ENCODE measurements at regions not wholly inside any gene's neighbourhood (a gene's known extent, or its start where the extent isn't known, plus 50 kb on each side); places are given as distances from the start of the nearest gene placed in this dataset.
A peak's percentile ranks its signal among the peaks of the same experiment; 100 is the strongest.

DNA sequence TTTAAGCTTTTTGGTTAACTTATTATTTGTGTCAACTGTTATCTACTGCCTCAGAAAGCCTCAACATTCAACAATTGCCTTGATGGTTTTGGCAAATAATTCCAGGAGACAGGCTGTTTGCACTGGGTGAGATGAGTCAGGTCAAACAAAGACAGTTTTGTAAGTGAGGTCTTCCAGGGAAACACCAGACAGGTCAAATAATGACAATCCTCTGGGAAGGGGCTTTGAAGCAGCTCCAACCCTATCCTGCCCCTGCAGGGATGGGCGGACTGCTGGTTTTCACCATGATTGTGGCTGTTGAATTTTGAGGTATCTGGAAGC lies 79.4 kb upstream of the PRR23E start (continued):
- peak; percentile 30; the same call in 1 of the 2 replicates for TF ChIP-seq ZNF441 (CRISPR knock-in tag; IDR thresholded peaks at IDR 0.05; ENCODE audit: borderline replicate concordance)
- no peak for TF ChIP-seq SNAPC5 (CRISPR knock-in tag; IDR thresholded peaks at IDR 0.05; ENCODE audit: borderline replicate concordance)
- TF ChIP-seq ETV6 (CRISPR knock-in tag; conservative IDR thresholded peaks at IDR 0.05): no peak
- TF ChIP-seq PAWR (CRISPR knock-in tag; IDR thresholded peaks at IDR 0.05; ENCODE audit: borderline replicate concordance): no peak
- no peak for TF ChIP-seq ZNF484 (CRISPR knock-in tag; IDR thresholded peaks at IDR 0.05; ENCODE audit: borderline replicate concordance, low read depth)
- TF ChIP-seq ARNT (IDR thresholded peaks at IDR 0.05): no peak
- TF ChIP-seq, protein P1, sequence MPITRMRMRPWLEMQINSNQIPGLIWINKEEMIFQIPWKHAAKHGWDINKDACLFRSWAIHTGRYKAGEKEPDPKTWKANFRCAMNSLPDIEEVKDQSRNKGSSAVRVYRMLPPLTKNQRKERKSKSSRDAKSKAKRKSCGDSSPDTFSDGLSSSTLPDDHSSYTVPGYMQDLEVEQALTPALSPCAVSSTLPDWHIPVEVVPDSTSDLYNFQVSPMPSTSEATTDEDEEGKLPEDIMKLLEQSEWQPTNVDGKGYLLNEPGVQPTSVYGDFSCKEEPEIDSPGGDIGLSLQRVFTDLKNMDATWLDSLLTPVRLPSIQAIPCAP (CRISPR knock-in tag; IDR thresholded peaks at IDR 0.05; ENCODE audit: low read depth): no peak
- no peak for TF ChIP-seq NR2C2 (CRISPR knock-in tag; IDR thresholded peaks at IDR 0.05; ENCODE audit: borderline replicate concordance)
- no peak for TF ChIP-seq ZNF460 (CRISPR knock-in tag; IDR thresholded peaks at IDR 0.05; ENCODE audit: borderline replicate concordance)
- no peak for TF ChIP-seq RCOR2 (CRISPR knock-in tag; IDR thresholded peaks at IDR 0.05)
- TF ChIP-seq, protein P2, sequence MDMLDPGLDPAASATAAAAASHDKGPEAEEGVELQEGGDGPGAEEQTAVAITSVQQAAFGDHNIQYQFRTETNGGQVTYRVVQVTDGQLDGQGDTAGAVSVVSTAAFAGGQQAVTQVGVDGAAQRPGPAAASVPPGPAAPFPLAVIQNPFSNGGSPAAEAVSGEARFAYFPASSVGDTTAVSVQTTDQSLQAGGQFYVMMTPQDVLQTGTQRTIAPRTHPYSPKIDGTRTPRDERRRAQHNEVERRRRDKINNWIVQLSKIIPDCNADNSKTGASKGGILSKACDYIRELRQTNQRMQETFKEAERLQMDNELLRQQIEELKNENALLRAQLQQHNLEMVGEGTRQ (IDR thresholded peaks at IDR 0.05; ENCODE audit: low read depth, low read length): no peak
- TF ChIP-seq, protein P2 (CRISPR knock-in tag; IDR thresholded peaks at IDR 0.05; ENCODE audit: borderline replicate concordance): no peak
- no peak for TF ChIP-seq ZNF672 (CRISPR knock-in tag; IDR thresholded peaks at IDR 0.05)
- TF ChIP-seq ZNF564 (CRISPR knock-in tag; IDR thresholded peaks at IDR 0.05): no peak
- peak; percentile 58; the same call in 1 of the 2 replicates for TF ChIP-seq HNF1B (CRISPR knock-in tag; IDR thresholded peaks at IDR 0.05)
- no peak for TF ChIP-seq FOXP4 (CRISPR knock-in tag; IDR thresholded peaks at IDR 0.05)
- no peak for TF ChIP-seq ZNF704 (CRISPR knock-in tag; IDR thresholded peaks at IDR 0.05; ENCODE audit: borderline replicate concordance)
- TF ChIP-seq MLXIP (CRISPR knock-in tag; IDR thresholded peaks at IDR 0.05; ENCODE audit: borderline replicate concordance): no peak
- TF ChIP-seq RXRA (CRISPR knock-in tag; IDR thresholded peaks at IDR 0.05): peak; percentile 82; the same call in 1 of the 2 replicates
- no peak for TF ChIP-seq NFE2 (CRISPR knock-in tag; IDR thresholded peaks at IDR 0.05)
